ENCODE measurements at regions not wholly inside any gene's neighbourhood (a gene's known extent, or its start where the extent isn't known, plus 50 kb on each side); places are given as distances from the start of the nearest gene placed in this dataset.

DNA sequence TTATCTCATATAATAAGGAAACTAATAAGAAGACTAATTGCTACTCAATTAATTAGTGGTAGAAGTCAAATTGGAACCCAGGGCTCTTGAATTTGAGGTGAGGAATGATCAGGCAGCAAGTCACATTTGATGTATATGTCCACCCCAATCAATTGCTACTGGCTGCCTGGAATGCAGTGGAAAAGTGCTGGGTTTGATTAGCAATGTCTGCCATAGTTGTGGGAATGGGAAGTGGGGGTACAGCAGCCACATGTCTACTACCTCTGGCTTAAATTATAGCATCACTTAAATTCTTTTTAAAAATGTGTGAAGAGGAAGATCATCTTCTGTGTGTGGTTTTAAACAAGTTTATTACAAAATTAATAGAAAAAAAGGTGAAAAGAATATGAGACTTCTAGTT is 50.8 kb upstream of the NAV2 start:
- ATAC-seq (ENCODE audit: low FRiP score in 2 of 2) (no peak), DNase-seq (no peak)
- no peaks in the 10 kb centered on the region for H3K36me3 ChIP-seq
- H3K4me3 ChIP-seq, result no peak overlapping the region
- H3K4me1 ChIP-seq, result peaks cover 5 to 11% (median 5%) of the 10 kb centered on the region in 4 donors
- H3K9me3 ChIP-seq, result no peaks in the 10 kb centered on the region
- H3K27ac ChIP-seq, result no peak overlapping the region
- H3K27me3 ChIP-seq, result no peaks in the 10 kb centered on the region
- TF ChIP-seq POLR2A (IDR thresholded peaks at IDR 0.05) (no peak), EP300 (IDR thresholded peaks at IDR 0.05) (no peak), POLR2AphosphoS5 (IDR thresholded peaks at IDR 0.05) (no peak)
- TF ChIP-seq, protein P1, sequence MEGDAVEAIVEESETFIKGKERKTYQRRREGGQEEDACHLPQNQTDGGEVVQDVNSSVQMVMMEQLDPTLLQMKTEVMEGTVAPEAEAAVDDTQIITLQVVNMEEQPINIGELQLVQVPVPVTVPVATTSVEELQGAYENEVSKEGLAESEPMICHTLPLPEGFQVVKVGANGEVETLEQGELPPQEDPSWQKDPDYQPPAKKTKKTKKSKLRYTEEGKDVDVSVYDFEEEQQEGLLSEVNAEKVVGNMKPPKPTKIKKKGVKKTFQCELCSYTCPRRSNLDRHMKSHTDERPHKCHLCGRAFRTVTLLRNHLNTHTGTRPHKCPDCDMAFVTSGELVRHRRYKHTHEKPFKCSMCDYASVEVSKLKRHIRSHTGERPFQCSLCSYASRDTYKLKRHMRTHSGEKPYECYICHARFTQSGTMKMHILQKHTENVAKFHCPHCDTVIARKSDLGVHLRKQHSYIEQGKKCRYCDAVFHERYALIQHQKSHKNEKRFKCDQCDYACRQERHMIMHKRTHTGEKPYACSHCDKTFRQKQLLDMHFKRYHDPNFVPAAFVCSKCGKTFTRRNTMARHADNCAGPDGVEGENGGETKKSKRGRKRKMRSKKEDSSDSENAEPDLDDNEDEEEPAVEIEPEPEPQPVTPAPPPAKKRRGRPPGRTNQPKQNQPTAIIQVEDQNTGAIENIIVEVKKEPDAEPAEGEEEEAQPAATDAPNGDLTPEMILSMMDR (IDR thresholded peaks at IDR 0.05), result no peak

DNA sequence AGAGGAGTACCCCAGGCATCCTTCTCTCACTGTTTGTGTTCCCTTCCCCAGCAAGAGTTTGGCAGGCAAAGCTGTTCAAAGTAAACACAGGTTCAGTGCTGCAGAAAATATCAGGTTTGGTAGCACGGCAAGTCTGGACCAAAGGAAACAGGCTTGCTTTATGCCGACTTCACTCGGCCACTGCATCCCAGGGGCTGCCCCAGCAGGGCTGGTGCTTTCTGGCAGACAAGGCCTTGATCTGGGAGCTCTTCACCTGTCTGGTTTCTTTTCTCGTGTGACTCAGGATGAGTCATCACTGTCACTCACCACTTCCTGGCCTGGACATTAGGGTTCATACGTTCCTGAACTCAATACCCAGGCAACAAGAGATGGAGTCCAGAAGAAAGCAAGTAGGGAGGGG is 52.6 kb upstream of the NAV2 start:
- Histone ChIP-seq H3K27ac (no peak overlapping the region), H3K9me3 (no peaks in the 10 kb centered on the region), H3K36me3 (no peaks in the 10 kb centered on the region), H3K4me3 (no peak overlapping the region), H3K4me1 (peaks cover 2 to 9% (median 5%) of the 10 kb centered on the region in 4 donors), H3K27me3 (no peaks in the 10 kb centered on the region)
- WGBS, 2 donors, result 46 to 53% methylated on average over 5 of the region's 5 CpGs
- peak; percentile 36 to 37 for DNase-seq
- TF ChIP-seq POLR2A (IDR thresholded peaks at IDR 0.05), result no peak
- TF ChIP-seq POLR2AphosphoS5 (IDR thresholded peaks at IDR 0.05), result no peak
- TF ChIP-seq, protein P1 (IDR thresholded peaks at IDR 0.05), result no peak
- no peak for TF ChIP-seq EP300 (IDR thresholded peaks at IDR 0.05)
- peak; percentile 8 to 23 for ATAC-seq (ENCODE audit: low FRiP score in 2 of 2)

DNA sequence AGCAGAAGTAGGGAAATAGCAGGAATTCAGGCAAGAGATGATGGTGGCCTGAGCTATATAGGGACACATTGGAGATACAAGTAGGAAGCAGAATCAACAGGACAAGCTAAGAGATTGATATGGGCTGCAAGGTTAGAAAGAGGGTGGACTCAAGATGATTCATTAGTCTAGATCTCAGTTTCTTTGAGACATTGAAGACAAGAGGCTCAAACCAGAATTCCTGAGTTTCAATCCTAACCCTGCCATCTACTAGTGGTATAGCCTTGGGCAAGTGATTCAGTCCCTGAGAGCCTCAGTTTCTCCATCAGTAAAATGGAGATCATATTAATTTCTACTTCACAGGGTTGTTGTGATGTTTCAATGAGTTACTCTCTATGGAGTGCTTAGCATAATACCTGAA is 53.1 kb upstream of the NAV2 start:
- no peaks in the 10 kb centered on the region for H3K9me3 ChIP-seq
- TF ChIP-seq POLR2AphosphoS5 (IDR thresholded peaks at IDR 0.05) (no peak), POLR2A (IDR thresholded peaks at IDR 0.05) (no peak), EP300 (IDR thresholded peaks at IDR 0.05) (no peak)
- TF ChIP-seq, protein P1 (IDR thresholded peaks at IDR 0.05), result no peak
- peaks cover 0 to 6% (median 5%) of the 10 kb centered on the region in 4 donors for H3K4me1 ChIP-seq
- no peak overlapping the region for H3K4me3 ChIP-seq
- DNase-seq, result no peak
- no peak for ATAC-seq (ENCODE audit: low FRiP score in 2 of 2)
- H3K27me3 ChIP-seq, result no peaks in the 10 kb centered on the region
- H3K36me3 ChIP-seq, result no peaks in the 10 kb centered on the region
- no peak overlapping the region for H3K27ac ChIP-seq

DNA sequence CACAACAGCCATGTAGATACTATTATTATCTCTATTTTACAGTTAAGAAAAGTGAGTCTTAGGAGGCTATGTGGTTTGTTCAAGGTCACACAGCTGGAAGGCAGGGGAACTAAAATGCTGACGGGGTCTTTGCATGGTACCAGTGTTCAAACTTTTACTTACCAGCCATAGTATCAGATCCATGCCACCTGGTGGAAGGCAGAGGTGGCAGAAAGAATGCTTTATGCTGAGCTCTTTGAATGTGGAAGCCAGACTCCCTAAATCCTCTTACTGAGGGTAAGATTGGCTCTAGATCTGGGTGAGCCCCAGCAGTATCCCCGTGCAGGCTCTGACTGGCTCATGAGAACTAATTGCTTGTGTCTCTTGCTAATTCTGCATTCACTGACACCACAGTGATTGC is 54.3 kb upstream of the NAV2 start:
- H3K9me3 ChIP-seq, result no peaks in the 10 kb centered on the region

DNA sequence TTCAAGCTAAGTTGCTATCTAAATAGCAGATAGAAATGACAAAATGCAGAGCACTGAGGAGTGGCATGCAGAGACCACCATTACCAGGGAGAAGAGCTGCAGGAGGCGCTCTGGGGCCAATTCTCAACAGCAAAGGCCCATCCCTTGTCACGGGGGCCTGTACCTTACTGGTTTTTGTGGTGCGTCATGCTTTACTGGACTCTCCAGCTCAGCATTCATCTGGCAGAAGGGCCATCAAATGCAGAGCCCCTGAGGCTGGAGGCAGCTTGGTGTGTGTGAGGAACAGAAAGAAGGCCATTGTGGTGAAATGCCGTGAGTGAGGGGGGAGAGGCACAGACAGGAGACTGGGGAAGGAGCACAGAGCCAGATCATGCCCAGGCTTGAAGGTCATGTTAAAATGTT is 56.5 kb upstream of the NAV2 start:
- Histone ChIP-seq H3K4me3 (no peak overlapping the region), H3K9me3 (no peaks in the 10 kb centered on the region), H3K36me3 (no peaks in the 10 kb centered on the region), H3K27ac (no peak overlapping the region), H3K27me3 (no peaks in the 10 kb centered on the region), H3K4me1 (peaks cover 5 to 6% (median 5%) of the 10 kb centered on the region in 4 donors)
- ATAC-seq (ENCODE audit: low FRiP score in 2 of 2) (no peak), DNase-seq (no peak)
- 90 to 98% methylated on average over 4 of the region's 4 CpGs for WGBS, 2 donors
- TF ChIP-seq EP300 (IDR thresholded peaks at IDR 0.05), result no peak

More for the DNA sequence above, 54.3 kb upstream of the NAV2 start:
- no peak for ATAC-seq (ENCODE audit: low FRiP score in 2 of 2)
- Histone ChIP-seq H3K4me3 (no peak overlapping the region), H3K4me1 (peaks cover 0 to 6% (median 5%) of the 10 kb centered on the region in 4 donors), H3K36me3 (no peaks in the 10 kb centered on the region), H3K27ac (no peak overlapping the region), H3K27me3 (no peaks in the 10 kb centered on the region)
- WGBS, 2 donors, result 22 to 33% methylated on average over 2 of the region's 2 CpGs
- TF ChIP-seq, protein P1 (IDR thresholded peaks at IDR 0.05), result no peak
- TF ChIP-seq EP300 (IDR thresholded peaks at IDR 0.05), result no peak
- no peak for TF ChIP-seq POLR2AphosphoS5 (IDR thresholded peaks at IDR 0.05)
- no peak for TF ChIP-seq POLR2A (IDR thresholded peaks at IDR 0.05)
- no peak for DNase-seq

Measured in upper lobe of left lung (tissue), 6 donors.